Glutamatergic neuron (in vitro differentiated cells): ENCODE measurements at regions not wholly inside any gene's neighbourhood (a gene's known extent, or its start where the extent isn't known, plus 50 kb on each side); places are given as distances from the start of the nearest gene placed in this dataset.
A peak's percentile ranks its signal among the peaks of the same experiment; 100 is the strongest.

Experiments used
- DNase-seq: peaks from one replicate; pipeline ENCODE4 v3.0.0; 2022
- H3K27ac Mint-ChIP-seq: one replicate; pipeline ENCODE4 v1.8.0; 2020; ENCODE audit warnings: mild to moderate bottlenecking, mixed read lengths, inconsistent platforms; ENCODE audit not compliant: unreplicated experiment
- H3K27me3 Mint-ChIP-seq: one replicate; pipeline ENCODE4 v1.8.0; 2020; ENCODE audit warnings: mild to moderate bottlenecking, moderate library complexity, mixed read lengths, inconsistent platforms; ENCODE audit not compliant: unreplicated experiment
- H3K36me3 Mint-ChIP-seq: one replicate; pipeline ENCODE4 v1.8.0; 2020; ENCODE audit warnings: mild to moderate bottlenecking, mixed read lengths, inconsistent platforms; ENCODE audit not compliant: unreplicated experiment
- H3K4me1 Mint-ChIP-seq: one replicate; pipeline ENCODE4 v1.8.0; 2020; ENCODE audit warnings: mild to moderate bottlenecking, low read depth, mixed read lengths, inconsistent platforms; ENCODE audit not compliant: unreplicated experiment
- H3K4me3 Mint-ChIP-seq: one replicate; pipeline ENCODE4 v1.8.0; 2020; ENCODE audit warnings: mild to moderate bottlenecking, mixed read lengths, inconsistent platforms; ENCODE audit not compliant: unreplicated experiment
- H3K9me3 Mint-ChIP-seq: one replicate; pipeline ENCODE4 v1.8.0; 2020; ENCODE audit warnings: mild to moderate bottlenecking, moderate library complexity, mixed read lengths, inconsistent platforms; ENCODE audit not compliant: unreplicated experiment
- CTCF ChIP-seq: fragments of 200-600 bp; sonication (generic); IDR thresholded peaks from one replicate; pipeline ENCODE4 v1.5.0; 2021; ENCODE audit not compliant: partially characterized antibody, unreplicated experiment

GRCh38 chr16:50982808-50983207 is 168.3 kb downstream of the SALL1 start:
- H3K9me3 Mint-ChIP-seq = peaks cover 5% of the 10 kb centered on the region
- peaks cover 8% of the 10 kb centered on the region for H3K4me1 Mint-ChIP-seq
- TF ChIP-seq CTCF = no peak
- H3K4me3 Mint-ChIP-seq = no peak overlapping the region
- peaks cover 13% of the 10 kb centered on the region for H3K36me3 Mint-ChIP-seq
- no peak for DNase-seq
- H3K27ac Mint-ChIP-seq = no peak overlapping the region
- peaks cover 8% of the 10 kb centered on the region for H3K27me3 Mint-ChIP-seq

- H3K9me3 Mint-ChIP-seq = peaks cover 2% of the 10 kb centered on the region
- H3K27me3 Mint-ChIP-seq = peaks cover 8% of the 10 kb centered on the region
- H3K36me3 Mint-ChIP-seq = peaks cover 9% of the 10 kb centered on the region
- DNase-seq = no peak
- no peak for TF ChIP-seq CTCF
- no peak overlapping the region for H3K27ac Mint-ChIP-seq
- H3K4me3 Mint-ChIP-seq = no peak overlapping the region
- H3K4me1 Mint-ChIP-seq = peaks cover 8% of the 10 kb centered on the region
Measured at GRCh38 chr16:50981951-50982350, 169.1 kb downstream of the SALL1 start.

GRCh38 chr16:50980666-50981065 is 170.4 kb downstream of the SALL1 start:
- Mint-ChIP-seq H3K4me3 (no peak overlapping the region), H3K27ac (no peak overlapping the region), H3K9me3 (no peaks in the 10 kb centered on the region), H3K27me3 (peaks cover 5% of the 10 kb centered on the region), H3K4me1 (peaks cover 8% of the 10 kb centered on the region), H3K36me3 (peaks cover 9% of the 10 kb centered on the region)
- DNase-seq = no peak
- TF ChIP-seq CTCF = no peak

GRCh38 chr16:50979806-50980620 is 171.1 kb downstream of the SALL1 start:
- no peak for TF ChIP-seq CTCF
- no peak for DNase-seq
- Mint-ChIP-seq H3K4me1 (peaks cover 8% of the 10 kb centered on the region), H3K4me3 (no peak overlapping the region), H3K27ac (no peak overlapping the region), H3K27me3 (peaks cover 5% of the 10 kb centered on the region), H3K9me3 (peaks cover 1% of the 10 kb centered on the region), H3K36me3 (peaks cover 9% of the 10 kb centered on the region)

- Mint-ChIP-seq H3K9me3 (peaks cover 1% of the 10 kb centered on the region), H3K36me3 (peaks cover 10% of the 10 kb centered on the region), H3K27me3 (peaks cover 2% of the 10 kb centered on the region), H3K4me3 (no peak overlapping the region), H3K4me1 (peaks cover 4% of the 10 kb centered on the region), H3K27ac (no peak overlapping the region)
- DNase-seq = peak; percentile 22
- TF ChIP-seq CTCF = no peak
Measured at GRCh38 chr16:50977138-50977537, 173.9 kb downstream of the SALL1 start.
